ENCODE measurements at regions not wholly inside any gene's neighbourhood (a gene's known extent, or its start where the extent isn't known, plus 50 kb on each side); places are given as distances from the start of the nearest gene placed in this dataset.
"Not testable (repeated sequence)": the region's sequence is repeated elsewhere in the genome, so short reads cannot be mapped to it uniquely, and the experiment has no call there.

GRCh38 chr3:34859746-34860145 lies 779.6 kb upstream of the ARPP21 start:
- peak; percentile 28 for FAIRE-seq
- peak; percentile 13 for DNase-seq (ENCODE audit: low spot score)

DNA sequence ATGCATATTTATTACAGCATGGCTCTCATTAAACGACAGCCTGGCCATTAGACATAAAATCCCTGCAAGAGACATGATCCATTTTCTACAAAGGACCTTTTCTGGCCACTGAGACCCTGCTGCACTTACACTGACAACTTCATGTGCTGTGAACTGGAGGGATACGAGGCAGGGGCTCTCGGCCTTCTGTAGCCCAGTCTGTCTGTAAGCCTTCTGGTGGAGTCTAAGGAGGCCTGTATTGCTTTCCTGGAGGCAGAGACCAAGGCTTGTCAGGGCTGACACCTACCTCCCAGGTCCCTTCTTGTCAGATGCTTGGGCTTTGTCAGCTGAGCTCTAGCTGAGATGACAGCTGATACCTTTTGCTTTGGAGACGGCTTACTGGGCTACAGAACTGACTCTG lies 776.9 kb upstream of the ARPP21 start:
- FAIRE-seq (no peak), DNase-seq (ENCODE audit: low spot score) (no peak)

- DNase-seq (ENCODE audit: low spot score): no peak
- FAIRE-seq: no peak
Measured at GRCh38 chr3:34863485-34863884, 775.8 kb upstream of the ARPP21 start.

- FAIRE-seq (no peak), DNase-seq (ENCODE audit: low spot score) (peak; percentile 19)
Measured at GRCh38 chr3:34864011-34864410, 775.3 kb upstream of the ARPP21 start.

GRCh38 chr3:34865346-34865745 lies 774.0 kb upstream of the ARPP21 start:
- no peak for FAIRE-seq

DNA sequence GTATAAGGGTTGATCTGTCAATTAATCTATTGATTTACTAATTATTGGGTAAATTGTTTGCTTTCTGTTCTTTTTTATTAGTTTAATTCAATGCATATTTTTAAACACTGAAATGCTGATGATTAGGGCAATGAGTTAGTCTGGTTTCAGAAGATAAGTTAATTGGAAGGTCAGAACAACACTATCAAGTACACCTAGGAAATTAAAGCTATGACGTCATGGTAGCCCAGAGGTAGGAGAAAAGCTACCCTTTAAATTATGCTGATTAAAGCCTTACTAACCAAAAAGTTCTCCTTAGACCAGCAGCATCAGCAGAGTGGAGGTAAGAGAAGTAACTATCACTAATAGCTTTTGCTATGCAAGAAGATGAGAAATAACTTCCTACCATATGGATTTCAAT lies 770.4 kb upstream of the ARPP21 start:
- DNase-seq (ENCODE audit: low spot score) (no peak), FAIRE-seq (no peak)

More at GRCh38 chr3:34865346-34865745, 774.0 kb upstream of the ARPP21 start:
- no peak for DNase-seq (ENCODE audit: low spot score)

GRCh38 chr3:34869696-34870095 lies 769.6 kb upstream of the ARPP21 start:
- DNase-seq (ENCODE audit: low spot score): no peak
- FAIRE-seq: no peak

- FAIRE-seq (no peak), DNase-seq (ENCODE audit: low spot score) (no peak)
Measured at GRCh38 chr3:34872406-34872805, 766.9 kb upstream of the ARPP21 start.

DNA sequence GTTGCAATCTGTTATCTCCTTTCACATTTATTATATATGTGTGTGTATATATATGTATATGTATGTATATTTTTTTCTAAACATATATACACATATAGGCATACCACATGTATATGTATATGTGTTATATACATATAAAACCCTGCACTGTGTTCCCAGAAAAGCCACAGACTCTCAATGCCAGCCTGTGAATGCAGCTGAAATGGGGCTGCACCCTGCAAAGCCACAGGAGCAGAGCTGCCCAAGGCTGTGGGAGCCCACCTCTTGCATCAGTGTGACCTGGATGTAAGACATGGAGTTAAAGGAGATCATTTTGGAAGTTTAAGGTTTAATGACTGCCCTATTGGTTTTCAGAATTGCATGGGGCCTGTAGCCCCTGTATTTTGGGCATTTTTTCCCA lies 762.3 kb upstream of the ARPP21 start:
- FAIRE-seq: no peak
- DNase-seq (ENCODE audit: low spot score): no peak

GRCh38 chr3:34878488-34878887 lies 760.8 kb upstream of the ARPP21 start:
- no peak for FAIRE-seq
- DNase-seq (ENCODE audit: low spot score): no peak

DNA sequence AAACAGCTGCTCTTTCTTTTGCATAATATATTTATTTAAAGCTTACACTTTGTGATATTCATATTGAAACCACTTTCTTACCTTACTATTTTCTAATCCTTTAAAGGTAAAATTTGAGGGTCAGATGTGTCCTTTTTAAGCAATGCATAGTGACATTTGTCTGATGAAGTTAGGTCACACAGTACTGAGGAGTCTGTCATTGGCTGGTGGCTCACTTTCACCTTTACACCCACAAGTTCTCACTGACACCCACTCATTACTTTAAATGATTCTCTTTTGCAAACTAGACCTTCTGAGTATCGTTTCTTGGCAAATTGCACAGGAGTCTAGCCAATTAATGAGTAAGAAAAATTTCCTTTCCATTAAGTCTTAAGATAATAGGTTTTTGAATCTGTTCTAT lies 758.3 kb upstream of the ARPP21 start:
- DNase-seq (ENCODE audit: low spot score) (no peak), FAIRE-seq (no peak)

DNA sequence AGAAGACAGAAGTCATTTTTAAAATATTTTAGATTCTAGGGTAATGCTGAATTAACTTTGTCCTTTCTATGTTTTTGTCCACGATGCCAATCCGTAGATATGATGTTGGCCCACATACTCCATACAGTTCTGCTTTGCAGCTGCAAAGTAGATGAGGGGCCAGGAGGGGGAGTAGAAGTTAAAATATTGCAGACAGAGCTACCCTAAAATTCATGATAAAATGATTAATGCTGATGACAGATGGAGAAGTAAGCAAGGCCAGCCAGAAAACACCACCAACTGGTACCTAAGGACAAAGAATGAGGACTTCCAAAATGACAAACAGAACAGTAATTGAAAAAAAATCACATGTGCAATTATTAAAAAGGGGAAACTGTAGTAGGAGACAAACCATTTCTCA lies 756.6 kb upstream of the ARPP21 start:
- no peak for FAIRE-seq
- DNase-seq (ENCODE audit: low spot score): no peak

DNA sequence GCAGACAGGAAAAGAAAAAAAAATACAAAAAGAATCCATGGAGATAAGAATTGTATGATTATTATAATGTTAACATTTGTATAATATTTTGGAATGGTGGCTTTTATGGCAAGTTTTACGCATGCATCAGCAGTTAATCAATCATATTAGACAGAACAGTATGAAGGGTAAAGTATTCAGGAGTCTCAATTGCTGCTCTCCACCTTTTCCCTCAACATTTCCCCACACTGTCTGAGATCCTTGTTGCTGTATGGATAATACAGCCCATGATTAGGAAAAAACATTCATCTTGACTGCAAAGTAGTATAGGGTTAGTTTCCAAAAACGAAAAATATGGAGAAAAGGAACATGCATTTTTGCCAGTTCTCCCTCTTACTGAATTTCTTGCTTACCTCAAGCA lies 755.3 kb upstream of the ARPP21 start:
- no peak for FAIRE-seq
- no peak for DNase-seq (ENCODE audit: low spot score)

DNA sequence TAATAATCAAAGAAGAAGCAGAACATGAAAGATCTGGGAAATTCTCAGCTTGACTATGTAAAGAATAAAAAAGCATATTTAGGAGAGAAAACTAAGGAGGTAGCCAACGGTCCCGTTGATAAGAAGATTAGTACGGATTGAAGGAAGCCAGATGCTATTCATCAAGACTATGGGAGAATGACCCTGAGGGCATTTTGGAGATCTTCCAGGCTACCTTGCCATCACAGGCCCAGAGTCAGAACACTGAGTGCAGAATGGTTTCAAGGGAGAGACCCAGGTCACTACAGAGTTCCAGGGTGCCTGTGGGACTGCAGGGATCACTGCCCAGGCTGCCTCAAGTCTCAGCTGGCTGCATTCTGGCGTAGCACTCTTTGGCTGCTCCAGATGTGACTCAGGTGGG lies 752.9 kb upstream of the ARPP21 start:
- no peak for FAIRE-seq
- DNase-seq (ENCODE audit: low spot score): no peak

- FAIRE-seq (no peak), DNase-seq (ENCODE audit: low spot score) (no peak)
Measured at GRCh38 chr3:34889641-34890040, 749.7 kb upstream of the ARPP21 start.

- FAIRE-seq (no peak), DNase-seq (ENCODE audit: low spot score) (no peak)
Measured at GRCh38 chr3:34890247-34890646, 749.1 kb upstream of the ARPP21 start.

DNA sequence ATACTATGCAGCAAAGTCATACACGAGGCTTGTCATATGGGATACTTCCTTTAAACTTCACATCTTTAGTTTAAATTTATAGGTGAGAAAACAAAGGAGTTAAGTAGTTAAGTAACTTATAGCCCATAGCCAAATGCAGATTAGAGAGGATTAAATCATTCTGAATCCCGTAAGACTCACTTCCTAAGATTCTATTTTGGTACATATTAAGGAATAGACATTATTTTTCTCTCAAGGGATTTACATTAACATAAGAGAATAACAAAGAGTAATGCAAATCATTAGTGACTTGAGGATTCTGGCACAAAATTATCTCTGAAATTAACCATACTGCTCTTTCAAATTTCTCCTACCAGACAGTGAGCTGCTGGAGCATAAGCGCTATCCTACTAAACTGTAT lies 747.4 kb upstream of the ARPP21 start:
- DNase-seq (ENCODE audit: low spot score) (no peak), FAIRE-seq (no peak)

GRCh38 chr3:34895841-34896240 lies 743.5 kb upstream of the ARPP21 start:
- FAIRE-seq (no peak), DNase-seq (ENCODE audit: low spot score) (no peak)

DNA sequence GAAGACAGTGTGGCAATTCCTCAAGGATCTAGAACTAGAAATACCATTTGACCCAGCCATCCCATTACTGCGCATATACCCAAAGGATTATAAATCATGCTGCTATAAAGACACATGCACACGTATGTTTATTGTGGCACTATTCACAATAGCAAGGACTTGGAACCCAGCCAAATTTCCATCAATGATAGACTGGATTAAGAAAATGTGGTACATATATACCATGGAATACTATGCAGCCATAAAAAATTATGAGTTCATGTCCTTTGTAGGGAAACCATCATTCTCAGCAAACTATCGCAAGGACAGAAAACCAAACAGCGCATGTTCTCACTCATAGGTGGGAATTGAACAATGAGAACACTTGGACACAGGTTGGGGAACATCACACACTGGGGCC lies 729.6 kb upstream of the ARPP21 start:
- FAIRE-seq; DNase-seq (ENCODE audit: low spot score): not testable (repeated sequence)

DNA sequence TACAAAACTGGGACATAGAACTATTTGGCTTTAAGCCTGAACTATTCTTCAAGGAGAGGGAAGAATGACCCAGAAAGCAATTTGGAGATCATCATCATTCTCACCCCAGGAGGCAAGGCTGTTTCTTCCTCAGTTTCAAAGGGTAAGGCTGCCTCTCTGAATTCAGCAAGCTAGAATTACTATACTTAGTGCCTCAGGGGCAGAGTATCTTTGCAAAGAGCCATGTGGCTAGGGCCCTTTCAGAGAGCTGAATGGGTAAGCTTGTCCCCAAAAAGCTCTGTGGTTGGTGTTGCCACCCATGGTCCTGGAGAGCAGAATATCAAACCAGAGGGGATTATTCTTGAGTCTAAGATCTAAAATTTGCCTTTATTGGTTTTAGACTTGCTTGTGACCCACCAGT lies 720.3 kb upstream of the ARPP21 start:
- FAIRE-seq: no peak
- DNase-seq (ENCODE audit: low spot score): no peak

GRCh38 chr3:34920806-34921205 lies 718.5 kb upstream of the ARPP21 start:
- FAIRE-seq: no peak
- DNase-seq (ENCODE audit: low spot score): no peak

- DNase-seq (ENCODE audit: low spot score) (no peak), FAIRE-seq (no peak)
Measured at GRCh38 chr3:34924961-34925360, 714.4 kb upstream of the ARPP21 start.

- no peak for FAIRE-seq
- no peak for DNase-seq (ENCODE audit: low spot score)
Measured at GRCh38 chr3:34925851-34926250, 713.5 kb upstream of the ARPP21 start.

DNA sequence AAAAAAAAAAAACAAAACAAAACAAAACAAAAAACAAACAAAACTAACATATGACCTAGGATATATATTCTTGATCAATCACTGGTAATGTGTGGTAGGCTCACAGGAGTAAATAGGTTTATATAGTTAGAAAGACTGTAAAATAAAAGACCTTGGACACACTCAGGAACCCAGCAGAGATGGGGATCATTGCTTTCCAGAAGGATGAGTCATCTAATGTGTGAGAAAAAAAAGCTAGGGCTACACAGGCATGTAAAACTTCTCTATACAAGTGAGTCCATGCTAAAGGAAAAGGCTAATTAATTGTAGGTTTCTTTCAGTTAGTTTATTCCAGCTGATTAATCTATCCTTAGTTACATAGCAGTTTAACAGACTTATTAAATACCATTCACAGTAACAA lies 710.3 kb upstream of the ARPP21 start:
- no peak for FAIRE-seq
- DNase-seq (ENCODE audit: low spot score): no peak

Measured in RCC 7860 (cell line).